C4-2B (cell line): ENCODE measurements at regions not wholly inside any gene's neighbourhood (a gene's known extent, or its start where the extent isn't known, plus 50 kb on each side); places are given as distances from the start of the nearest gene placed in this dataset.

Experiments
- CTCF ChIP-seq: fragments of 450-650 bp; conservative IDR thresholded peaks from 2 replicates; pipeline ENCODE4 v1.5.1; 2017; ENCODE audit warnings: mild to moderate bottlenecking
- ZFX ChIP-seq: fragments of 450-650 bp; IDR thresholded peaks from 2 replicates; pipeline ENCODE4 v1.6.1; 2017

GRCh38 chr7:25326501-25327156 lies 98.3 kb upstream of the NPVF start:
- no peak for TF ChIP-seq CTCF
- TF ChIP-seq ZFX, result no peak
